AG04449 (cell line): ENCODE measurements at regions not wholly inside any gene's neighbourhood (a gene's known extent, or its start where the extent isn't known, plus 50 kb on each side); places are given as distances from the start of the nearest gene placed in this dataset.

Source experiments
- CTCF ChIA-PET: fragments of 350-600 bp; formaldehyde crosslinking; extraction: SDS; loops from one replicate; lab custom pipeline; 2021; ENCODE audit warnings: antibody characterized with exemption; lab: Yijun Ruan, JAX
- POLR2A ChIA-PET: fragments of 400-600, 350-600 bp; formaldehyde crosslinking; extraction: SDS; loops from one replicate; lab custom pipeline; 2020; ENCODE audit warnings: antibody characterized with exemption, inconsistent platforms; lab: Yijun Ruan, JAX
- DNase-seq: peaks from one replicate; pipeline ENCODE4 v3.0.0-alpha.2; 2010; ENCODE audit warnings: low read depth, low spot score
- H3K4me3 ChIP-seq: 2 replicates; pipeline ENCODE4 v1.5.1; 2011; ENCODE audit warnings: low read depth, mild to moderate bottlenecking, control low read depth, low read length
- CTCF ChIP-seq: IDR thresholded peaks from one replicate; pipeline ENCODE4 v1.5.1; 2011; ENCODE audit warnings: mild to moderate bottlenecking, moderate library complexity, low read length, control low read depth, inconsistent platforms; ENCODE audit not compliant: insufficient read depth; ENCODE audit errors: missing control alignments

GRCh38 chr13:38527140-38527539 is 159.7 kb upstream of the FREM2 start:
- CTCF ChIA-PET, result no interaction called here
- TF ChIP-seq CTCF, result no peak
- POLR2A ChIA-PET, result no interaction called here
- no peak for DNase-seq
- H3K4me3 ChIP-seq, result no peak overlapping the region

- H3K4me3 ChIP-seq, result no peak overlapping the region
- no peak for DNase-seq
- POLR2A ChIA-PET, result no interaction called here
- CTCF ChIA-PET, result no interaction called here
- TF ChIP-seq CTCF, result no peak
These were observed 157.9 kb upstream of the FREM2 start for GRCh38 chr13:38528986-38529385.

GRCh38 chr13:38530492-38530891 is 156.4 kb upstream of the FREM2 start:
- no peak for TF ChIP-seq CTCF
- POLR2A ChIA-PET, result no interaction called here
- CTCF ChIA-PET, result interaction anchor here (0.7 to 1.5 kb wide), 4 partner anchors 660 to 927 kb away, joined by 3 to 4 read pairs (median 3); no protein-coding TSS in a partner anchor
- DNase-seq, result no peak
- no peak overlapping the region for H3K4me3 ChIP-seq

- CTCF ChIA-PET, result no interaction called here
- POLR2A ChIA-PET, result no interaction called here
- TF ChIP-seq CTCF, result no peak
- H3K4me3 ChIP-seq, result no peak overlapping the region
- DNase-seq, result no peak
These were observed 151.6 kb upstream of the FREM2 start for GRCh38 chr13:38535261-38535660.

GRCh38 chr13:38537051-38537450 is 149.8 kb upstream of the FREM2 start:
- ChIA-PET POLR2A (no interaction called here), CTCF (no interaction called here)
- DNase-seq, result no peak
- H3K4me3 ChIP-seq, result no peak overlapping the region
- no peak for TF ChIP-seq CTCF

- CTCF ChIA-PET, result no interaction called here
- H3K4me3 ChIP-seq, result no peak overlapping the region
- no peak for DNase-seq
- POLR2A ChIA-PET, result no interaction called here
- no peak for TF ChIP-seq CTCF
These were observed 148.5 kb upstream of the FREM2 start for GRCh38 chr13:38538422-38538821.
